HG02840 (cell line): ENCODE measurements at regions not wholly inside any gene's neighbourhood (a gene's known extent, or its start where the extent isn't known, plus 50 kb on each side); places are given as distances from the start of the nearest gene placed in this dataset.
"Not testable (repeated sequence)": the region's sequence is repeated elsewhere in the genome, so short reads cannot be mapped to it uniquely, and the experiment has no call there.

Source experiments
- ATAC-seq: cut with Tn5 transposase; IDR thresholded peaks from one replicate; pipeline ENCODE4 v1.9.1; 2021; ENCODE audit warnings: mild to moderate bottlenecking, moderate library complexity, moderate number of reproducible peaks; ENCODE audit not compliant: unreplicated experiment, low FRiP score

DNA sequence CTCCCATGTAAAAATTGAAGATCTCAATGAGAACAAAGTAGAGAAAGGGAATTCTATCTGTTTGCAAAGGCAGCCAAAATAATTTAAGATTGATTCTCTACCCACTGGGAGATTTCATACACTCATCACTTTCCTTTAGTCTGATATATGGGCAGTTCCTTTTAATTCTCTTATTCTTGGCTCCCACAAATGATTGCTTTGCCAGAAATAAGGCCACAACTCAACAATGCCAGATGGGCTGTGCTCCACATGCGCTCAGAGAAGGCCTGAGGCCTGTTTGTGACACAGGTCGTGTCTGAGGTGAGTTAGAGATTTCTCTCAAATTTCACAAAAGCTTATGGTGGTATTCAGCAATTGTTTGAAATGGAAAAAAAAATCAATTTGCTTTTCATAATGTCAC, 501.9 kb upstream of the SEMA3D start:
- no peak for ATAC-seq

DNA sequence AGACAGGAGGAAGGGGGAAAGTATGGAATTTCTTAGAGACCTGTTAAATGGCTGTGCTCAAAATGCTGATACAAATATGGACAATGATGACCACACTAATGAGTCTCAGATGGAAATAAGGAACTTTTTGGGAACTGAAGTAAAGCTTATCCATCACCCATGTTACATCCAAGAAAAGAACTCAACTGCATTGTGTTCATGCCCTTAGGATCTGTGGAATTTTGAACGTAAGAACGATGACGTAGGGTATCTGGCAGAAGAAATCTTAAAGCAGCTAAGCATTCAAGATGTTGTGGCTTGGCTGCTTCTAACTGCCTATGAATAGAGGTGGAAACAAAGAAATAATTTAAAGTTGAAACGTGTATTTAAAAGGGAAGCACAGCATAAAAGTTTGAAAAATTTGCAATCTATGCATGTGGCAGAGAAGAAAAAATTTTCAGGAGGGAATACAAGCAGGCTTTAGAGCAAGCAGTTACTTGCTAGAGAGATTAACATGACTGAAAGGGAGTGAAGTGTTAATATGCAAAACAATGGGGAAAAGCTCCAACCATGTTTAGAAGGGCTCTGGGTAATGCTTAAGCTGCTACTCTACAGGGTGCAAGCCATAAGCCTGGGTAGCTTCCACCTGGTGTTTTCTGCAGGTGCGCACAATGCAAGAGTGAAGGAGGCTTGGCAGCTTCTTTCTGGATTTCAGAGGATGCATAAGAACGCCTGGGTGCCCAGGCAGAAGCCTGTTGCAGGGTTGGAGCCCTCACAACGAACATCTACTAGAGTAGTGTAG, 499.7 kb upstream of the SEMA3D start:
- ATAC-seq: no peak

GRCh38 chr7:85685901-85686300, 499.0 kb upstream of the SEMA3D start:
- no peak for ATAC-seq

- ATAC-seq: no peak
Observed at GRCh38 chr7:85682833-85683620, 496.2 kb upstream of the SEMA3D start.

DNA sequence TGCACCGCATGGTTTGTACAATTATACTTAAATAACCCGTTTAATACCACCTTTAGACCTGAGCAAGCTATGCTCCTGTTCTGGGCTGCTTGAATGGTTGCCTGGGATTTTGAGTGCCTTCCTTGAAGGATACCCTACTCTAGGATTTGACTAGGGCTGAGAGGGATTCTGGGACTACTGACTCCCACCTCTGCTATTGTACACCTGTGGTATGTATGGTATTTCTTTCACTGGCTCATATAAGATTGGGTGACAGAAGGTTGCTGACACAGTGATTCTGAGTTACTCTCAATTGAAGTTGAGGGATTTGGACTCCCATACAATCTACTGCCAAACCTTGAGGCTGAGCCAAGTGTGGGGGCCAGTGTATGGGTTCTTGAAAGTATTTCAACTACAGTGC, 494.4 kb upstream of the SEMA3D start:
- no peak for ATAC-seq

DNA sequence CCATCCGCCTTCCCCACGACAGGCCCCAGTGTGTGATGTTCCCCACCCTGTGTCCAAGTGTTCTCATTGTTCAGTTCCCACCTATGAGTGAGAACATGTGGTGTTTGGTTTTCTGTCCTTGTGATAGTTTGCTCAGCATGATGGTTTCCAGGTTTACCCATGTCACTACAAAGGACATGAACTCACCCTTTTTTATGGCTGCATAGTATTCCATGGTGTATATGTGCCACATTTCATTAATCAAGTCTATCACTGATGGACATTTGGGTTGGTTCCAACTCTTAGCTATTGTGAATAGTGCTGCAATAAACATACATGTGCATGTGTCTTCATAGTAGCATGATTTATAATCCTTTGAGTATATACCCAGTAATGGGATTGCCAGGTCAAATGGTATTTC, 488.2 kb upstream of the SEMA3D start:
- ATAC-seq: not testable (repeated sequence)

DNA sequence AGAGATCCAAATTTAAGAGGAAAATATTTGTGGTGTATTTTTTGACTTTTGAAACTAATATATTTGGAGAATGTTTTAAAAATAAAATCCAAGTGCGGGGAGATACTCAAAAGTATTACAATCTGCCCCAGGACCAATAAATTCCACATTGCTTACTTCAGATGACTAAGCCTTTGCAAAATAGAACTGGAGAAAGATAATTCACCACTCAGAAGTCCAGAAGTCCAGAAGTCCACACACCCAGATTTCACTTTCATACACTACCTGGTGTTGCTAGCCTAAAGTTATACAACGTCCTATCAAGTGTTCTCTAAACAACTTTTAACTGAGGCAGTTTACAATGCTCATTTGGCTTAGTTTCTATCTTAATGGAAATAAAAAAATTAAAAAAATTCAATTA, 487.0 kb upstream of the SEMA3D start:
- no peak for ATAC-seq

DNA sequence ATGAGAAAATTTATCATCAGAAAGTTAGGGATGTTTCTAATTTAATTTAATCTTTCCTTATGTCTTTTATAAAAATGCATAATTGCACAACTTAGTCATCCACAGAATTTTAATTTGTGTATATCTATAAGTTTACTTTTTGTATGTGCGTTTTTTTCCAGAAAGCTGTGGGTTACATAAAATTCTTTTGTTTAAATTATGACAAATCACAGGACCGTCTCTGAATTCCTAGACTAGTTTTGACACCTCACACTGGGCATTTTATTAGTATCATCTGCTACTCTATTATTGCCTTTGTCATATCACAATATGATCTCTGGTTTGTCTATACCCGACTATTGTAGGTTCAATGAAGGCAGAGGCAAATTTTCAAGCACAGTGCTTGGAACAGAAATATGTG, 482.4 kb upstream of the SEMA3D start:
- no peak for ATAC-seq

GRCh38 chr7:85664341-85664740, 477.5 kb upstream of the SEMA3D start:
- ATAC-seq: no peak

DNA sequence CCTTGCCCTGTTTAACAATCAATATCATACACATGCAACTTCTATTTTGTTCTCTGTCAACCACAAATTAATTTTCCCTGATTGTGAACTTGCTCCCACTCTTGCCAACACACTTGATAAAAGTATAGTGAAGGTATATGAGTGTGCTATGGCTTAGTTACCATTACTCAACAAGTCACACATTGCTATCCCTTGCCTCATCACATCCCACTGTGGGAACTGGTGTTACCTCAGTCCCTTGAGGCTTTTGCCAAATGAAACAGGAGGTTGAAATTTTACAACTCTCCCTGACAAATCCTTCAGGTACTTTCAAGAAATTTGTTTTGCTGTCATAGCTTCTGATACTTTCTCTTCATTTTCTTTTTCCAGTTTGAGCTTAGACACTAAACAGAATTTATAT, 472.5 kb upstream of the SEMA3D start:
- ATAC-seq: no peak

- no peak for ATAC-seq
Observed at GRCh38 chr7:85655252-85655651, 468.4 kb upstream of the SEMA3D start.

GRCh38 chr7:85644272-85644671, 457.4 kb upstream of the SEMA3D start:
- no peak for ATAC-seq

- ATAC-seq: no peak
Observed at GRCh38 chr7:85641331-85641730, 454.5 kb upstream of the SEMA3D start.

DNA sequence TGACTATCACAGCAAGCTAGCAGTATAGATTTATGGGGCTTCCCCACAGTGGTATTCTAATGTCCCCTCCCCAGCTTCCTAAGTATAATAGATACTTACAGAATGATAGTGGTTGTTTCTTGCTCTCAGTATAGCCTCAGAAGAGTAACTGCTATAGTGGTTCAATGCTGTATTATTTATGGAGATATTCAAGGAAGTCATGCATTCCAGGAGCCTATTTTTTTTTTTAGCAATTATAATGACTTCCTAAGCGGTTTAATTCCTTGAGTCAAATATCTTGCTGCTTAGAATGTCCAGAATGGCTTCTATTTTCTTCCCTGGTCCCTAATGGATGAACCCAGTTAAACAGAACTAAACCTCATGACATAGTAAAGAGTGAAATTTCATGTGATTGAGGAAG, 451.5 kb upstream of the SEMA3D start:
- no peak for ATAC-seq

- ATAC-seq: no peak
Observed at GRCh38 chr7:85634951-85635350, 448.1 kb upstream of the SEMA3D start.

GRCh38 chr7:85630904-85631600, 444.2 kb upstream of the SEMA3D start:
- ATAC-seq: no peak

GRCh38 chr7:85627791-85628586, 441.1 kb upstream of the SEMA3D start:
- ATAC-seq: no peak

GRCh38 chr7:85622059-85622458, 435.2 kb upstream of the SEMA3D start:
- ATAC-seq: no peak

DNA sequence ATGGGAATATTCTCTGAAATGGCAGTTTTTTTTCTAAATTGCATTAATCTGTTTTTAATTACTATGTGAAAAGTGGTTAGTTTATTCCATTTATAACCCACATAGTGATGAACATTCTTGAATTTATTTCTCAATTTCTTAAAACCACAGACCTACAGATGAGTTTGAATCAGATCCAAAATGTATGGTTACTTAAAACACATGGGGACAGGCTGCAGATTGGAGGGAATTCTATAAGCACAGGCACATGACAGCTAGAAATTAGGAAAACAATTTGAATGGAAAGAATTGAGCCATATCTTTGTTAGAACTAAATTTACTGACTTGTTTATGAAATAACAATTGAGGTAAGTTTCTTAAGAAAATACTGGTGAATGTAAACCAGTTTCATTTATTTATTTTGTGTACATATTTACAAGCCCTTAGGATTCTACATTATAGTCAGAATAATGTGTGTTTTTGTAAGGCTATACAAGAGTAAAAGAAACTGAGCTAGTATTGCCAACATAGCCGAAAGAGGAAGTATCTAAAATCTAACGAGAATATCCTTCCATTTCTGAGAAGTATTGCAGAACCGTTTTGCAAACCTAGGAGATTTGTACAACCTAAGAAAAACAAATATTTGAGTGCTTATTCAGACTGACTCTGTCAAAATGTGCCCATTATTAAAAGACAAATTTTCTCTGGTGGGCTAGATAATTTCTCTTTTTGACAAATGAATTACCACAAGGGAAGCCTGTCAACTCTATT, 434.3 kb upstream of the SEMA3D start:
- no peak for ATAC-seq

GRCh38 chr7:85619236-85619635, 432.4 kb upstream of the SEMA3D start:
- no peak for ATAC-seq
